SK-N-SH treated with all-trans-retinoic acid at 6 μM for 48 hours (cell line): ENCODE measurements at regions not wholly inside any gene's neighbourhood (a gene's known extent, or its start where the extent isn't known, plus 50 kb on each side); places are given as distances from the start of the nearest gene placed in this dataset.

Source experiments
- ATAC-seq: fragments of 200-7000 bp; cut with Tn5 transposase; 3 replicates; pipeline ENCODE4 v1.9.1; 2020; ENCODE audit warnings: mild to moderate bottlenecking, moderate library complexity
- BACH2 ChIP-seq: fragments of 250-450 bp; sonication (Bioruptor Pico); IDR thresholded peaks from 2 replicates; pipeline ENCODE4 v1.9.0; 2021; ENCODE audit warnings: mild to moderate bottlenecking, borderline replicate concordance
- CREB5 ChIP-seq: fragments of 250-450 bp; sonication (Bioruptor Pico); IDR thresholded peaks from 2 replicates; pipeline ENCODE4 v1.5.1; 2020; ENCODE audit warnings: low read depth, mild to moderate bottlenecking, moderate library complexity
- CSRNP3 ChIP-seq: fragments of 250-450 bp; sonication (Bioruptor Pico); IDR thresholded peaks from 2 replicates; pipeline ENCODE4 v1.5.1; 2021; ENCODE audit warnings: mild to moderate bottlenecking, moderate library complexity
- ESRRG ChIP-seq: fragments of 250-450 bp; sonication (Bioruptor Pico); IDR thresholded peaks from 2 replicates; pipeline ENCODE4 v1.6.1; 2021; ENCODE audit warnings: mild to moderate bottlenecking
- GLIS3 ChIP-seq: fragments of 250-450 bp; sonication (Bioruptor Pico); IDR thresholded peaks from 2 replicates; pipeline ENCODE4 v1.5.0; 2020; ENCODE audit warnings: mild to moderate bottlenecking, moderate library complexity
- ISL1 ChIP-seq: fragments of 250-450 bp; sonication (Bioruptor Pico); IDR thresholded peaks from 2 replicates; pipeline ENCODE4 v2.1.2; 2022; ENCODE audit warnings: mild to moderate bottlenecking, moderate library complexity
- OSR1 ChIP-seq: fragments of 250-450 bp; sonication (Bioruptor Pico); IDR thresholded peaks from 2 replicates; pipeline ENCODE4 v1.8.0; 2022; ENCODE audit warnings: moderate library complexity, mild to moderate bottlenecking, inconsistent platforms
- PATZ1 ChIP-seq: fragments of 250-450 bp; sonication (Bioruptor Pico); IDR thresholded peaks from 2 replicates; pipeline ENCODE4 v1.8.0; 2020; ENCODE audit warnings: mild to moderate bottlenecking, moderate library complexity, borderline replicate concordance
- POU6F1 ChIP-seq: fragments of 250-450 bp; sonication (Bioruptor Pico); IDR thresholded peaks from 2 replicates; pipeline ENCODE4 v1.8.0; 2021; ENCODE audit warnings: low read depth, mild to moderate bottlenecking, moderate library complexity, borderline replicate concordance
- PPARA ChIP-seq: fragments of 250-450 bp; sonication (Bioruptor Pico); IDR thresholded peaks from 2 replicates; pipeline ENCODE4 v1.5.0; 2020; ENCODE audit warnings: mild to moderate bottlenecking, borderline replicate concordance
- RARB ChIP-seq: fragments of 250-450 bp; sonication (Bioruptor Pico); IDR thresholded peaks from 2 replicates; pipeline ENCODE4 v1.8.0; 2021; ENCODE audit warnings: mild to moderate bottlenecking, moderate library complexity
- SNAI2 ChIP-seq: fragments of 250-450 bp; sonication (Bioruptor Pico); IDR thresholded peaks from 2 replicates; pipeline ENCODE4 v1.5.0; 2020; ENCODE audit warnings: mild to moderate bottlenecking, moderate library complexity
- TCF4 ChIP-seq: fragments of 250-450 bp; sonication (Bioruptor Pico); IDR thresholded peaks from 2 replicates; pipeline ENCODE4 v1.8.0; 2021; ENCODE audit warnings: mild to moderate bottlenecking, moderate library complexity, borderline replicate concordance
- TOX ChIP-seq: fragments of 250-450 bp; sonication (Bioruptor Pico); IDR thresholded peaks from 2 replicates; pipeline ENCODE4 v1.8.0; 2021; ENCODE audit warnings: mild to moderate bottlenecking, moderate library complexity, borderline replicate concordance
- TSHZ2 ChIP-seq: fragments of 250-450 bp; sonication (Bioruptor Pico); IDR thresholded peaks from 2 replicates; pipeline ENCODE4 v1.5.0; 2020; ENCODE audit warnings: mild to moderate bottlenecking, moderate library complexity
- ZC3H10 ChIP-seq: fragments of 250-450 bp; sonication (Bioruptor Pico); IDR thresholded peaks from 2 replicates; pipeline ENCODE4 v1.5.1; 2021; ENCODE audit warnings: mild to moderate bottlenecking, moderate library complexity
- ZFP3 ChIP-seq: fragments of 250-450 bp; sonication (Bioruptor Pico); IDR thresholded peaks from 2 replicates; pipeline ENCODE4 v1.5.0; 2020; ENCODE audit warnings: mild to moderate bottlenecking, moderate library complexity
- ZFP30 ChIP-seq: fragments of 450-650 bp; formaldehyde crosslinking; IDR thresholded peaks from 2 replicates; pipeline ENCODE4 v1.5.0; 2022; ENCODE audit warnings: mild to moderate bottlenecking, moderate library complexity
- ZNF565 ChIP-seq: fragments of 450-650 bp; formaldehyde crosslinking; conservative IDR thresholded peaks from 2 replicates; pipeline ENCODE4 v1.5.0; 2020; ENCODE audit warnings: low read depth, mild to moderate bottlenecking, moderate library complexity
- ZNF8 ChIP-seq: fragments of 450-650 bp; formaldehyde crosslinking; IDR thresholded peaks from 2 replicates; pipeline ENCODE4 v1.5.0; 2020; ENCODE audit warnings: mild to moderate bottlenecking, moderate library complexity

- TF ChIP-seq RARB (no peak), ZC3H10 (CRISPR knock-in tag) (no peak), ESRRG (CRISPR knock-in tag) (no peak), TCF4 (no peak), TOX (no peak), ZFP30 (no peak), PPARA (CRISPR knock-in tag) (no peak), SNAI2 (CRISPR knock-in tag) (no peak), BACH2 (CRISPR knock-in tag) (no peak), TSHZ2 (CRISPR knock-in tag) (no peak), ZNF565 (CRISPR knock-in tag) (no peak), ZFP3 (CRISPR knock-in tag) (no peak), OSR1 (CRISPR knock-in tag) (no peak), ZNF8 (no peak), GLIS3 (CRISPR knock-in tag) (no peak), POU6F1 (no peak), CSRNP3 (CRISPR knock-in tag) (no peak), ISL1 (CRISPR knock-in tag) (no peak)
- ATAC-seq: no peak
Observed at GRCh38 chr6:92979281-92979680, 440.1 kb downstream of the EPHA7 start.

GRCh38 chr6:92977018-92977417 lies 442.3 kb downstream of the EPHA7 start:
- TF ChIP-seq ZFP30 (no peak), BACH2 (CRISPR knock-in tag) (no peak), PPARA (CRISPR knock-in tag) (no peak), OSR1 (CRISPR knock-in tag) (no peak), ZC3H10 (CRISPR knock-in tag) (no peak), CREB5 (no peak), SNAI2 (CRISPR knock-in tag) (no peak), RARB (no peak), PATZ1 (CRISPR knock-in tag) (no peak), ZNF8 (no peak)
- ATAC-seq: no peak

GRCh38 chr6:92967362-92967761 lies 452.0 kb downstream of the EPHA7 start:
- TF ChIP-seq CREB5: no peak
- no peak for ATAC-seq
